ENCODE measurements at regions not wholly inside any gene's neighbourhood (a gene's known extent, or its start where the extent isn't known, plus 50 kb on each side); places are given as distances from the start of the nearest gene placed in this dataset.
"Not testable (repeated sequence)": the region's sequence is repeated elsewhere in the genome, so short reads cannot be mapped to it uniquely, and the experiment has no call there.

DNA sequence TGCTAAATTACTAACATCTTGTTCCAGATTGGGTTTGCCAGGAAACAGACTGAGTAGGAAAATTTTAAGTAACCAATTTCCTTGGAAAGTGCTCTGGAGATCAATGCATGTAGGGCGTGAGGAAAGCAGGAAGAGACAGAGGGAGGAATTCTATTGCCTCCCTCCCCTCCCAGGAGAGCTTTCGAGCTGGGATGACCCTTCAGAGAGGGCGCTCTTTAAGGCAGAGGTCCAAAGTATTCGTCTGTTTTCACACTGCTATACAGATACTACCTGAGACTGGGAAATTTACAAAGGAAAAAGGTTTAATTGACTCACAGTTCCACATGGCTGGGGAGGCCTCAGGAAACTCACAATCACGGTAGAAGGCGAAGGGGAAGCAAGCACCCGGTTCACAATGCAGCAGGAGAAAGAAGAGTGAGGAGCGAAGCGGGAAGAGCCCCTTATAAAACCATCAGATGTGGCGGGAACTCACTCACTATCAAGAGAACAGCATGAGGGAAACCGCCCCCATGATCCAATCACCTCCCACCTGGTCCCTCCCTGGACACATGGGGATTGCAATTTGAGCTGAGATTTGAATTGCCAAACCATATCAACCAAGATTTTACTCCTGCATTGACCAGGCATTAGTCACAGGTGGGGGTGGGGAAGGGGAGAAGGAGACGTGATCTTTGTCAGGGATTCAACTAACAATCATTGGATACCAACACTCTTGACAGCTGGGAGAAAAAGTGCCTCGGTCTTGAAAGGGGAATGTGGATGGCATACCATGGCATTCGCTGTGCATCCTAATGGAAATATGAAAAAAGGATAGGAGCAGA is 63.8 kb downstream of the SLITRK2 start:
- no peak for DNase-seq (ENCODE audit: low spot score)

DNA sequence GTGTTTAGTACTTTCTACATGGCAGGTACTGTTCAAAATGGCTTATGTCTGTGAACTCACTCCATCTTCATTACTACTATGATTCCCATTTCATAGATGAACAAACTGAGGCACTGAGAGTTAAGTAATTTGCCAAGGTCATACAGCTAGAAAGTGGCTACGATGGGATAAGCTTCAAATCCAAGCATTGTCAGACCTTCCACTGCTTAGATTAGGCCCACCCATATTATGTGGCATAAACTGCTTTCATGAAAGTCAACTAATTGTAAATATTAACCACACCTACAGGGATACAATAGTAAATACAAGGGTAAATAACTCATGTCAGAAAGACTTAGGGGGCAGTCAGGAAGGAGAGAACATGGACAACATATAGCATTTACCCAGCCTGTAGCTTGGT is 68.8 kb downstream of the SLITRK2 start:
- no peak for DNase-seq (ENCODE audit: low spot score)

DNA sequence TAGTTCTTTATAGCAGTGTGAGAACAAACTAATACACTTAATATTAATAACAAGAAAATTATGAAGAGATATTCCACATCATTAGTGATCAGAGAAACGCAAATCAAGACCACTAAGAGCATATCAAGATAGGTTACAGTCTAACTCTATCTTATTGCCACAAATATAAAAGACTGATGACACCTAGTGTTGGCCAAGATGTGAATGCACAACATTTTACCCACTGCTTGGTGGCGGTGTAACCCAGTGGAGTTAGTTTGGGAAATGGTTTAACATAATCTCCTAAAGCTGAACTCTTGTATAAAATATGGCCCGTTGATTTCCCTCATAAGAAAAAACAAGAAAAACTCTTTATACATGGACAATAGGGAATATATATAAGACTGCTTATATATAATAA is 92.4 kb downstream of the SLITRK2 start:
- no peak for DNase-seq (ENCODE audit: low spot score)

DNA sequence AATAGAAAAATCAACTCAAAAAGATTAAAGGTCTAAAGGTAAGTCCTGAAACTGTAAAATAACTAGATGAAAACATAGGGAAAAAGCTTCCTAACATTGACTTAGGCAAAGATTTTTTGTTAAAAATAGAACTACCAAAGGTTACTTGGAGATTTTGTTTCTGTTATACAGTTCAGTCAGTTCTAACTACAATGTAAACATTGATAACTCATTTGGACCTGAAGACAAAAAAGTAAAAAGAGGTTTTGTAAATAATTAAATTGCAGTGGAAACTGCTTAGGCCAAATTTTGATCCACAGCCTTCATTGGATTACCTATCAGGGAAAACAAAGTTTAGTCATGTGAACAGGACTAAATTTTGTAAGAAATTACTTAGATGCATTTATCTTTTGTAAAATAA is 101.8 kb downstream of the SLITRK2 start:
- DNase-seq (ENCODE audit: low spot score), result no peak

DNA sequence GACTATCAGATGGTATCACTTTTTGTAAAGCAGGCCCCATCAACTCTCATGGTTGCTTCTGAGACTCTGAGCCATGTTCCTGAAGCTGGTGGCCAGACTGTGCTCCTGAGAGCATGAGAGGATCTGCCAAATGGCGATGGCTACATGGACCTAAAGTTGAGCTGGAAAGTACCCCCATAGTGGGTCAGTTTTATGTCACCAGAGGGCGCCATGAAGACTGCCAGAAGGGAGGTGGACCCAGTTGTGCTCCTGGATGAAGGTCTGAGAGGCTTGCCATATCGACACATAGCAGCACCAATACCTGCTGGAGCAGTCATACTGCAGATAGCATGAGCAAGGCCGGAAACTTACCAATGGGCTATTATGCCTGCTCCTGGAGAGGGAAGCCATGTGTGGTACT is 105.7 kb downstream of the SLITRK2 start:
- no peak for DNase-seq (ENCODE audit: low spot score)

DNA sequence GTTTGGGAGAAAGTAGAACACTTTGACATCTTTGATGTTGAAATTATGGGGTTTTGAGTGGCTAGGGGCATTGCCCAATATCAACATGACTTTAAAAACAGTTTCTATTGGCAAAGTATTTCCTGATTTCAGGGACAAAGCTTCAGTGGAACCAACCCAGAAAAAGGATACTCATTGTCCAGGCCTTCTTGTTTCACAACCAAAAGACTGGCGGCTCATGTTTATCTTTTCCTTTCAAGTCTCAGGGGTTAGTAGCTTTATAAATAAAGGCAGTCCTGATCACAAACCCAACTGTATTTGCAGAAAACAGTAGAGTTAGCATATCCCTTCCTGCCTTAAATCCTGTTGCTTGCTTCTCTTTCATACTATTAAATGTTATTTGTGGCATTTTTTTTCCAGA is 119.1 kb downstream of the SLITRK2 start:
- no peak for DNase-seq (ENCODE audit: low spot score)

DNA sequence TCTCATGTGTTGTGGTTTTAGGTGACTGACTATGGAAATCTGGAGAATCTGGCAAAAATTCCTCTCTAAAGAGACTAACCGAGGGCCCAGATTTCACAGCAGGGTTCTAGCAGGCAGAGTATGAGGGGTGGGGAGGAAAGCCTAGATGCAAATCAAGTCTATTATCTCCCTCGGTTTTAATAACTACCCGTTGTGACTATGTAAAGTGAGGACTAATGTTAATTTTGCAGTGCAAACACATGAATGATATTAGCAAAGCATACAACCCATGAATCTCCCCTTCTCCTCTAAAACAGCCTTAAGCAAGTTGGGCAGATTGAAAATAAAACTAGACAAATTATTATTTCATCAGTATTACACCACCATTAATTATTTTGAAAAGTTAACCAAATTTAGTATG is 131.4 kb downstream of the SLITRK2 start:
- DNase-seq (ENCODE audit: low spot score), result no peak

DNA sequence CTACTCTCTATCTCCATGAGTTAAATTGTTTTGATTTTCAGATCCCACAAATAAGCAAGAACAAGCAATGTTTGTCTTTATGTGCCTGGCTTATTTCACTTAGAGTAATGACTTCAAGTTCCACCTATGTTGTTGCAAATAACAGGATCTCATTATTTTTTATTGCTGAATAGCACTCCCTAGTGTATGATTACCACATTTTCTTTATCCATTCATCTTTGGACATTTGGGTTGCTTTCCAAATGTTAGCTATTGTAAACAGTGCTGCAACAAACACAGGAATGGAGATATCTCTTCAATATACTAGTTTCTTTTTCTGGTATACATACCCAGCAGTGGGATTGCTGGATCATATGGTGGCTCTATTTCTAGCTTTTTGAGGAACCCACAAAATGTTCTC is 136.0 kb downstream of the SLITRK2 start:
- DNase-seq (ENCODE audit: low spot score), result no peak

DNA sequence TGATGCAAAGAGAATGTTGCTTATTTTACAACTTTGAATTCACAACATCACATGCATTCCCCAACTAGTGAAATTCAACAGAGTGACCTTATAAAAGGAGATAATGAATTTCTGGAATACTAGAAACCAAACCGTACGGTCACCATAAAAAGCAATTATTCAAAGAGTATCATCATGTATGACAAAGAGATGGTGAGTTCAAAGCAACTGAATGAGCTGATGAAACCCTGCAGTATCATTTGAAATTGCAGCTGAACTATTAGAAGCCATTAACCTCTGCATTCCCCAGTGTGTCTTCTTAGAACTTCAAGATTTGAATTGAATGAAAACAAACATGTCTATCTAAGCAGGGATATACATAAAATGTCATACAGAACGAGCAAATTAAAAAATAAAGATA is 172.4 kb downstream of the SLITRK2 start:
- no peak for DNase-seq (ENCODE audit: low spot score)

DNA sequence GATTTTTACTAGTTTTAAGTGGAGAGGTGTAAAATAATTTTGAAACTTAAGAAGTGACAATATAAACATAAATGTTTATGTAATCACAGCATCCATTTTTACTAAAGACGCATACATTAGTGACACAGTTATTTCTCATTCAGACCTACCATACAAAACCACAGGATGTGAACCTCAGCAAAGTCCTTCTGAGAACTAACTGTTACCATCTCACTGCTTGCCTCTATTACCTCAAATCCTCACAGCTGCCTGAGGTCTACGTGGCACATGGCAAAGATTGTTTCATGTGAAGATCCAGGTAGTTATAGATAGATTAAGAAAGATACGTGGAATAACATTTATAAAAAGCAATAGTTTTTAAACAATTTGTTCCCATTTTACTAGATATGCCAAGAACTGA is 189.0 kb downstream of the SLITRK2 start:
- DNase-seq (ENCODE audit: low spot score), result no peak

DNA sequence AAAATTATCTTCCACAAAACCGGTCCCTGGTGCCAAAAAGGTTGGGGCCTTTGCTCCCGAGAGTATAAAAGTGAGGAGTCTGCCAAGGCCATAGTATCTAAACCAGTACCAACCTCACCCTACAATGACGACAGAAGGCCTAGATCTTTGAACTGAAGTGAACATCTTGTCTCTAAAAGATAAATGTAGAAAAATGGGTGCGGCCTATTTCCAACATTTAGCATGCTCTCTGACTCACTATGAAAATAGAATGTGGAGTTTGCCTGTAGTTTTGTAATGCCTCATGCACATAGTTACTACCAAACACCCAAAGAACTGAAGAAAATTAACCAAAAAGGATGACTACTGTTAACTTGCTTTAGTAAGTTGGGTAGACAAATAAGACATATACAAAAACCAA is 218.4 kb downstream of the SLITRK2 start:
- no peak for DNase-seq (ENCODE audit: low spot score)

DNA sequence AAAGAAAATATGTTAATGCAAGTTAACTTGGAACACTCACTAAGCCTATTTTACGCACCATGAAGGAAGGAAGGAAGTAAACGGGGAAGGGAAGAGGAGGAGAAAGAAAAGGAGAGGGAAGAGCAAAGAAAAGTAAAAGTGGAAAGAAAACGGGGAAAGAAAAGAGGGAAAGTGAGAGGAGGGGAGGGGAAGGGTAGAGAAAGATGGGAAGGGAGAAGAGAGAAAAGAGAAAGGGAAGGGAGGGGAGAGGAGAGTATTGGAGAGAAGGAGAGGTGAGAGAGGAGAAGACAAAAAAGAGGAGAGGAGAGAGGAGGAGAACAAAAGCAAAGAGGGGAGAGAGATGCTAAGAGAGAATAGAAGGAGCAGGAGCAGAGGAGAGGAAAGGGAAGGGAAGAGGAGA is 224.1 kb downstream of the SLITRK2 start:
- no peak for DNase-seq (ENCODE audit: low spot score)

DNA sequence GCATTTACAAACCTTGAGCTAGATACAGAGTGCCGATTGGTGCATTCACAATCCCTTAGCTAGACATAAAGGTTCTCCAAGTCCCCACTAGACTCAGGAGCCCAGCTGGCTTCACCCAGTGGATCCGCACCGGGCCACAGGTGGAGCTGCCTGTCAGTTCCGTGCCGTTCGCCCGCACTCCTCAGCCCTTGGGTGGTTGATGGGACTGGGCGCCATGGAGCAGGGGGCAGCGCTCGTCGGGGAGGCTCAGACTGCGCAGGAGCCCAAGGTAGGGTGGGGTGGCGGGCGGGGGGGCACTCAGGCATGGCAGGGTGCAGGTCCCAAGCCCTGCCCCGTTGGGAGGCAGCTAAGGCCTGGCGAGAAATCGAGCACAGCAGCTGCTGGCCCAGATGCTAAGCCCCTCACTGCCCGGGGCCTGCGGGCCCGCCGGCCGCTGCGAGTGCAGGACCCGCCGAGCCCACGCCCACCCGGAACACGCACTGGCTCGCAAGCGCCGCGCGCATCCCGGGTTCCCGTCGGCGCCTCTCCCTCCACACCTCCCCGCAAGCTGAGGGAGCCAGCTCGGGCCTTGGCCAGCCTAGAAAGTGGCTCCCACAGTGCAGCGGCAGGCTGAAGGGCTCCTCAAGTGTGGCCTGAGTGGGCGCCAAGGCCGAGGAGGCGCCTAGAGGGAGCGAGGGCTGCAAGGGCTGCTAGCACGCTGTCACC is 228.5 kb downstream of the SLITRK2 start:
- DNase-seq (ENCODE audit: low spot score), result not testable (repeated sequence)

DNA sequence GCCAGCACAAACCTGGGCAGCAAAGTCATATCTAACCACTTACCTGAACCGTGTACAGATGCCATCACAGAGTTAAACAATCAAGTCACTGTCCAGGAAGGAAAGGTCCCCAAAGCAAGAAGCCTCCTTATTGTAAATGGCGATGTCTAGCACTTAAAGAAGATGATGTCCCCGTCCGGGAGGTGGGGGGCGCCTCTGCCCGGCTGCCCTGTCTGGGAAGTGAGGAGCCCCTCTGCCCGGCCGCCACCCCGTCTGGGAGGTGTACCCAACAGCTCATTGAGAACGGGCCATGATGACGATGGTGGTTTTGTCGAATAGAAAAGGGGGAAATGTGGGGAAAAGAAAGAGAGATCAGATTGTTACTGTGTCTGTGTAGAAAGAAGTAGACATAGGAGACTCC is 231.9 kb downstream of the SLITRK2 start:
- DNase-seq (ENCODE audit: low spot score), result not testable (repeated sequence)

DNA sequence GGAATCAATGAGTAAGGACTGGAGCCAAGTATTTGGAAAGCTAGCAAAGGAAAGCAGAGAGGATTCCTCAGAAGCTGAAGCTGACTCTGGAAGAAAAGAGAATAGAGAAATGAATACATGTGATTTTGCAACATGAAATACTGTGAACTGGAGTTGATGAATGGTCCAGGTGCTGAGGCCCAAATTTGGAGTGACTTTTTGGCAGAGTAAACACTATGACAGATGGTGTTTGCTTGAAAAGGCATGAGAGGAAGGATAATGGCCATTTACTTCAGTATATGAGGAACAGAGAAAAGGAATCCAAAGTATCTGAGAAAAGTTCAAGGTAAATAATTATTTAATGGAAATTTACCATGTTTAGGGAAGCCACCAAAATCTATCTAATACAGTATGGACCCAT is 236.7 kb downstream of the SLITRK2 start:
- DNase-seq (ENCODE audit: low spot score), result no peak

DNA sequence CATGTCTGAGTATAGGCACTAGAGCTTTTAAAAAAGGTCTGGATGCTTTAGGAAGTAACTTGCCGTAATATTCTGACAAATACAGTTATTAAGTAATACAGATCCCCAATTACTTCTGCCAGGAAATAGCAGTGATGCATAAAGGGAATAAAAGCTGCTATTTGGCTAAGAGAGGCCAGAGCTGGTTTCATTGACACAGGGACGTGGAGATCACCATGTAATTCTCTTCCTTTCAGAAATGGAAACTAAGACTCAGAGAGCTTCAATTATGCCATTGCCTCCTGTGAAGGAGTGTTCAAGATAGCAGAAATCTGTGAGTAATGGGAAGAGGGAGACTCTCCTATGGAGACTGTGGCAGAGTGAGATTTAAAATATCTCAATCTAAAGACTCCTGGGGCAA is 238.1 kb downstream of the SLITRK2 start:
- no peak for DNase-seq (ENCODE audit: low spot score)

DNA sequence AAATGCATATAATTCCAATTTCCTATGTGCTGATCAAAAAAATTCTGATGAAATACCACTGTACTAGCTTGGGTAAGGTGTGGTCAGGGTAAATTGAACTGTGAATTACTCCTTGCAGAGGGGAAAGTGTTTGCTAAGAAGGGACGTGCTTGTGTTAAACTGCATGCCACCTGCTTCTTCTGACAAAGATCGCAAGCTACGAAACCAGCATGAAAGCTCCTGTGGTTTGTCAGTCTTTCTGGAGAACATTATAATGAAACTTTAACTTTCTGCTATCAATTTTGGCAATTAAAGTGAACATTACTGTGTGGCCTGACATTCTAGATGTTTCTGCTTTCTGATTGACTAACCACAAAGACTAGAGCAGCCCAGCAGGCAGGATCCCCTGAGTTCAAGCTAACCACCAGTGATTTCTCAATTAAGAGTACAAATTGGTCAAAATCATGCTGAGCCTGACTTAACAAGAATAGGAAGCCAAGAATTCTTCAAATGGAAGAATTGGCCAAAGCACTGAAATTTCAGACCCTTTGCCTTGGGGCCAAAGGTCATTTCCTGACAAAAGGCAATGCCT is 239.0 kb downstream of the SLITRK2 start:
- DNase-seq (ENCODE audit: low spot score), result no peak

DNA sequence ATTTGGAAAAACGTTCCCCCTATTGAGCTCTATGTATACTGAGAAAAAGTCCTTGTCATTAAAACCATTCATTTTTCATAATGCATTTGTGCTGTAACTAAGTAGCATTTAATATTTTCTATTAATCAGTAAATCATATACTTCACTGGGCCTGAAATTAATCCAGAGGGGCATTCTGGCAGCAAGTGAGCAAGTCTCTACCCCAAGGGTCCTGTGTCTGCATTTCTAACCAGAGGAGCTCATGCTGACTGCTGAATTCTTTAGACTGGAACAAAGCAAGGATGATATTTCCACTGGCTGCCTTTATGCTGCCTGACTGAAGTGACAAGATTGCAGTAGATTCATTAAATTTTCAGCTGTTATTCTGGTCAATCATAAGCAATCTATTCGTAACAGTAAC is 246.5 kb downstream of the SLITRK2 start:
- DNase-seq (ENCODE audit: low spot score), result no peak

DNA sequence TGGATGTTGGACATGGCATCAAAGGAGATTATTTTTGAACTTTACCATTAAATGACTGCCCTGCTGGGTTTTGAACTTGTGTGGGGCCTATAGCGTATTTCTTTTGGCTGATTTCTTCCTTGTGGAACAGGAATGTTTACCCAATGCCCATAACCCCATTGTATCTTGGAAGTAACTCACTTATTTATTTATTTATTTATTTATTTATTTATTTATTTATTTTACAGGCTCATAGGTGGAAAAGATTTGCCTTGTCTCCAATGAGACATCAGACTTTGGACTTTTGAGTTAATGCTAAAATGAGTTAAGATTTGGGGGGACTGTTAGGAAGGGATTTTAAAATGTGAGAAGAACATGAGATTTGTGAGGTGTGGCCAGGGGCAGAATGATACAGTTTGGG is 273.1 kb downstream of the SLITRK2 start:
- no peak for DNase-seq (ENCODE audit: low spot score)

DNA sequence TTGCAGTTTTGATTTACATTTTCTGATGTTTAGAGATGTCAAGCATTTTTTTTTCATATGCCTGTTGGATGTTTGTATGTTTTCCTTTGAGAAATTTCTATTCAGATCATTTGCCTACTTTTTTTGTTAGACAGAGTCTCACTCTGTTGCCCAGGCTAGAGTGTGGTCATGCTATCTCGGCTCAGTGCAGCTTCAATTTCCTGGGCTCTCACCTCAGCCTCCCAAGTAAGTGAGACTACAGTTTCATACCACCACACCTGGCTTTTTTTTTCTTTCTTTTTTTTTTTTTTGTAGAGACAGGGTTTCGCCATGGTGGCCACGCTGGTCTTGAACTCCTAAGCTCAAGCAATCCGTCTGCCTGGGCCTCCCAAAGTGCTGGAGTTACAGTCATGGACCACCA is 291.7 kb downstream of the SLITRK2 start:
- no peak for DNase-seq (ENCODE audit: low spot score)

DNA sequence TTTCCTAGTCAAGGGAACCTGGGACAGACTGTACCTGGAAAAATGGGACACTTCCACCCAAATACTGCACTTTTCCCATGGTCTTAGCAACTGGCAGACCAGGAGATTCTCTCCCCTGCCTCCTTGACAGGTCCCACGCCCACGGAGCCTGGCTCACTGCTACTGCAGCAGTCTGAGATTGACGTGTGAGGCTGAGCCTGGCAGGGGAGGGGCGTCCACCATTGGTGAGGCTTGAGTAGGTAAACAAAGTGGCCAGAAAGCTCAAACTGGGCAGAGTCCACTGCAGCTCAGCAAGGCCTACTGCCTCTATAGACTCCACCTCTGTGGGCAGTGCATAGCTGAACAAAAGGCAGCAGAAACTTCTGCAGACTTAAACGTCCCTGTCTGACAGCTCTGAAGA is 301.4 kb downstream of the SLITRK2 start:
- not testable (repeated sequence) for DNase-seq (ENCODE audit: low spot score)

DNA sequence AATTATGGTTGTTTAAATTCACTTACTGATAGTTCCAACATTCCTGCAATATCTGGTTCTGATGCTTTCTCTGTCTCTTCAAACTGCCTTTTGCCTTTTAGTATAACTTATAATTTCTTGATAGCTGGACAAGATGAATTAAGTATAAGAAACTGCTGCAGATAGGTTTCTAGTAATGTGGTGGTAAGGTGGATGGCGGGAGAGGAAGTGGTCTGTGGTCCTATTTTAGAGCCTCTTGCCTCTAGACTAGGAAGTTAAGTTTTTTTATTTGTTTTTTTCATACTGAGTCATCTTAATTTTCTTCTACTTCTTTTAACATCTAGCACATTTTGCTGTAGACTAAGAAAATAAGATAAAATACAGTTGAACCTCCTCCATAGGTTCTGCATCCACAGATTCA is 310.0 kb downstream of the SLITRK2 start:
- DNase-seq (ENCODE audit: low spot score), result no peak

DNA sequence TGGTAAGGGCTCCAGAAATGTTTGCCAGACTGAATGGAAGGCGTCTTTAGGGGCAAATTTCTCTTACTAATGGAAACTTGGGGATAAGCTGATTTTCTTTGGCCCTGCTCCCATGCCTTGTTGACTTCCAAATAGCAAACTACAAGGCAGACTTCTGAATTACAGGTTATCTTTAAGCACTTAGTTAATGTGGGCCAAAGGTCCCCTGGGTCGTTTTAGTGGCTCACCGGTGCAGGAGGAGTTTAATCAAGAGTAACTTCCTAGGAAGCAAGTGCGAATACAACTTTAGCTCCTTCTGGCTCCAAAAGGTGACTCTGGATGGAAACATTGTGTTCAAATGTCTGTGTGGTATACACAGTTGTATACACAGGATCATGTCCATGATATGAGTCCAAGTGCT is 323.6 kb downstream of the SLITRK2 start:
- no peak for DNase-seq (ENCODE audit: low spot score)

Measured in SW480 (cell line).